A549 (cell line): ENCODE measurements at regions not wholly inside any gene's neighbourhood (a gene's known extent, or its start where the extent isn't known, plus 50 kb on each side); places are given as distances from the start of the nearest gene placed in this dataset.

Experiments used
- ATAC-seq, 2 experiments: fragments of 200-7000 bp in 1 of 2; fragments of >200 bp in 1 of 2; cut with Nextera tagmentation in 1 of 2; cut with Tn5 transposase in 1 of 2; 3 replicates each; pipeline versions ENCODE4 v1.8.0 to v1.9.1; 2018 to 2020; ENCODE audit warnings: mild to moderate bottlenecking in 1 of 2, moderate library complexity in 1 of 2
- CTCF ChIA-PET: fragments of 300-600 bp; sonication (Branson Sonifier 250); formaldehyde crosslinking; extraction: SDS; loops from one replicate; lab custom pipeline; 2021; ENCODE audit warnings: antibody characterized with exemption, inconsistent platforms; lab: Yijun Ruan, JAX
- POLR2A ChIA-PET: fragments of 350-600 bp; formaldehyde crosslinking; extraction: SDS; loops from one replicate; lab custom pipeline; 2021; ENCODE audit warnings: antibody characterized with exemption, inconsistent platforms; lab: Yijun Ruan, JAX
- DNase-seq, 2 experiments: peaks; one replicate each; pipeline versions ENCODE4 v3.0.0 to v3.0.0-alpha.2; 2011 to 2016; ENCODE audit warnings: low read depth in 1 of 2, low spot score in 1 of 2
- FAIRE-seq: peaks from 2 replicates; lab custom pipeline; 2011; peaks lifted over from hg19 to GRCh38; lab: Jason Lieb, UNC
- H3K27ac ChIP-seq, 2 experiments: fragments of >200 bp; sonication (Bioruptor Twin); formaldehyde crosslinking; 3 replicates each; pipeline ENCODE4 v1.5.1; 2016 to 2017
- H3K4me1 ChIP-seq: fragments of >200 bp; sonication (Bioruptor Twin); formaldehyde crosslinking; 3 replicates; pipeline ENCODE4 v1.6.1; 2016
- H3K4me2 ChIP-seq: fragments of >200 bp; sonication (Bioruptor Twin); formaldehyde crosslinking; 3 replicates; pipeline ENCODE4 v1.6.1; 2016
- H3K4me3 ChIP-seq: fragments of >200 bp; sonication (Bioruptor Twin); formaldehyde crosslinking; 3 replicates; pipeline ENCODE4 v1.5.1; 2016
- H3K9me3 ChIP-seq: fragments of >200 bp; sonication (Bioruptor Twin); formaldehyde crosslinking; 3 replicates; pipeline ENCODE4 v1.6.1; 2016
- CBX8 ChIP-seq: fragments of 200-600 bp; sonication (generic); IDR thresholded peaks from 2 replicates; pipeline ENCODE4 v1.6.1; 2016
- EHF ChIP-seq: fragments of 250-450 bp; sonication (Bioruptor Pico); IDR thresholded peaks from 2 replicates; pipeline ENCODE4 v1.5.0; 2020; ENCODE audit warnings: mild to moderate bottlenecking
- ELK1 ChIP-seq: fragments of 150-350 bp; IDR thresholded peaks from 2 replicates; pipeline ENCODE4 v1.6.1; 2014; ENCODE audit warnings: low read depth, mild to moderate bottlenecking, low read length
- ESRRA ChIP-seq: fragments of 150-350 bp; IDR thresholded peaks from 2 replicates; pipeline ENCODE4 v1.6.1; 2014; ENCODE audit warnings: mild to moderate bottlenecking, low read length, borderline replicate concordance
- FOSB ChIP-seq: fragments of 250-450 bp; sonication (Bioruptor Pico); IDR thresholded peaks from 2 replicates; pipeline ENCODE4 v1.5.0; 2020; ENCODE audit warnings: mild to moderate bottlenecking, moderate library complexity
- HDAC2 ChIP-seq: fragments of 200-600 bp; sonication (generic); IDR thresholded peaks from 2 replicates; pipeline ENCODE4 v1.6.1; 2016
- HEYL ChIP-seq: fragments of 250-450 bp; sonication (Bioruptor Pico); IDR thresholded peaks from 2 replicates; pipeline ENCODE4 v1.8.0; 2021; ENCODE audit warnings: mild to moderate bottlenecking, moderate library complexity
- HMGXB4 ChIP-seq: fragments of 250-450 bp; sonication (Bioruptor Pico); IDR thresholded peaks from 2 replicates; pipeline ENCODE4 v1.5.0; 2021; ENCODE audit warnings: mild to moderate bottlenecking, moderate library complexity, borderline replicate concordance
- KDM1A ChIP-seq: fragments of 200-600 bp; sonication (generic); IDR thresholded peaks from 2 replicates; pipeline ENCODE4 v1.6.1; 2016; ENCODE audit warnings: low read depth, mild to moderate bottlenecking
- MYC ChIP-seq: IDR thresholded peaks from 2 replicates; pipeline ENCODE4 v1.6.1; 2012; ENCODE audit warnings: mild to moderate bottlenecking, inconsistent platforms, low read length, improper control_type of control experiment, borderline replicate concordance
- NFE2L2 ChIP-seq: fragments of 150-350 bp; conservative IDR thresholded peaks from 2 replicates; pipeline ENCODE4 v1.6.1; 2014; ENCODE audit warnings: low read length
- NPAS2 ChIP-seq: fragments of 250-450 bp; sonication (Bioruptor Pico); IDR thresholded peaks from 2 replicates; pipeline ENCODE4 v1.8.0; 2022; ENCODE audit warnings: mild to moderate bottlenecking, moderate library complexity, borderline replicate concordance
- NR3C1 ChIP-seq: fragments of >200 bp; sonication (Bioruptor Twin); formaldehyde crosslinking; IDR thresholded peaks from 3 replicates; pipeline ENCODE4 v1.6.1; 2017
- PBX3 ChIP-seq: IDR thresholded peaks from 2 replicates; pipeline ENCODE4 v1.6.1; 2012
- PHF8 ChIP-seq: fragments of 200-600 bp; sonication (generic); IDR thresholded peaks from 2 replicates; pipeline ENCODE4 v1.6.1; 2016; ENCODE audit warnings: low read depth, mild to moderate bottlenecking, antibody characterized with exemption, moderate library complexity, borderline replicate concordance
- POLR2AphosphoS2 ChIP-seq: conservative IDR thresholded peaks from 2 replicates; pipeline ENCODE4 v1.6.1; 2012; ENCODE audit warnings: low read length, improper control_type of control experiment, inconsistent platforms
- RARB ChIP-seq: fragments of 250-450 bp; sonication (Bioruptor Pico); IDR thresholded peaks from 2 replicates; pipeline ENCODE4 v1.8.0; 2021; ENCODE audit warnings: mild to moderate bottlenecking, moderate library complexity
- RCOR1 ChIP-seq: fragments of 150-350 bp; IDR thresholded peaks from 2 replicates; pipeline ENCODE4 v1.6.1; 2014; ENCODE audit warnings: antibody characterized with exemption, low read length, low read depth
- RFX5 ChIP-seq: fragments of 450-650 bp; IDR thresholded peaks from 2 replicates; pipeline ENCODE4 v1.7.1; 2014; ENCODE audit warnings: antibody characterized with exemption, mild to moderate bottlenecking, moderate library complexity
- SMC3 ChIP-seq: fragments of >200 bp; sonication (Bioruptor Twin); formaldehyde crosslinking; IDR thresholded peaks from 3 replicates; pipeline ENCODE4 v1.6.1; 2018; ENCODE audit warnings: inconsistent platforms
- USF2 ChIP-seq: fragments of 450-650 bp; IDR thresholded peaks from 2 replicates; pipeline ENCODE4 v1.6.1; 2014; ENCODE audit warnings: antibody characterized with exemption
- ZNF302 ChIP-seq: fragments of 250-450 bp; sonication (Bioruptor Pico); IDR thresholded peaks from 2 replicates; pipeline ENCODE4 v1.9.0; 2021; ENCODE audit warnings: inconsistent platforms, mild to moderate bottlenecking, moderate library complexity
- WGBS: methylation state at CpG from one replicate; pipeline ENCODE4 v1.1.6; 2017; ENCODE audit errors: missing lambda C conversion rate; 5-methylcytosine and 5-hydroxymethylcytosine counted together
- TF ChIP-seq, protein P1 (sequence below): fragments of >200 bp; sonication (Bioruptor Twin); formaldehyde crosslinking; IDR thresholded peaks from 2 replicates; pipeline ENCODE4 v1.6.1; 2016
- TF ChIP-seq, protein P2 (sequence below): fragments of >200 bp; sonication (Bioruptor Twin); formaldehyde crosslinking; IDR thresholded peaks from 3 replicates; pipeline ENCODE4 v1.5.1; 2016

DNA sequence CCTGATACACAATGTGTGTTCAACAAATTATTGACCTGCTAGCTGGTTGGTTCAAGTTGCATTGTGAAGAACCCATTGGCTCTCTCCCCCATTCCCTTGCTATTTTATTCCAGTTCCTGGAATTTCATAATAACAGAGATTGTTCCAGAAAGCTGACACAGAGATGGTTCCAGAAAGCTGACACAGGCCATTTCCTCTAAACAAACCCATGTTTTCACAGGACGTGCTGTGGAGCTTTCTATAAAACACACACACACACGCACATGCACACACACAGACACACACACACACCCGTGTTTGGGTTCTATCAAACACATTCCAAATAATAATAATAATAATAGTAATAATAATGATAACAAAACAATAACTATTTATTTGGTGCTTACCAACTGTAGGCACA lies 259.1 kb downstream of the CLIC5 start:
- 31% methylated on average over 3 of the region's 3 CpGs for WGBS
- CTCF ChIA-PET, result no interaction called here
- ATAC-seq, result no peak

DNA sequence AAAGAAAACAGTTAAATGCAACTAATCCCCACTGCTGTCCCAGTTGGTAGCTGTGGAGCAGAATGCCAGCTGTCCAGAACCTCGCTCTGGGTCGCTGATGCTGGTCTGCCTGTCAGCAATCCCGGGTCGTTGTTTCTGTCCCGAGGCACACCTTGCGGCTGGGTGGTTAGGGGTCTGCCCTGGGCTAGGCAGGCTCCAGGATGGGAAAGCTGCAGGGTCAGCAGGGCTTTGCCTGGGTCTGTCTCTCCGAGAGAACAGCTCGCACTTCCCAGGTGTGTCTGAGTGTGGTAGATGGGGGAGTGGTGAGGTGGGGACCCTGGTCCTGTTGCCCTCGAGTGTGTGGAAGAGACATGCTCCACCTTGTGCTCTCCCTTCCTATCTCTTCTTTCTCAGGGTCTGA lies 261.2 kb downstream of the CLIC5 start:
- DNase-seq (no peak), FAIRE-seq (no peak), ATAC-seq (no peak)
- ChIA-PET POLR2A (no interaction called here), CTCF (no interaction called here)
- H3K27ac ChIP-seq, result no peak overlapping the region
- H3K4me3 ChIP-seq, result no peak overlapping the region
- 8% methylated on average over 2 of the region's 9 CpGs for WGBS
- TF ChIP-seq PHF8 (no peak), POLR2AphosphoS2 (no peak), CBX8 (no peak), KDM1A (no peak), RARB (no peak), ELK1 (no peak), NR3C1 (no peak), ESRRA (no peak), RCOR1 (no peak), NFE2L2 (no peak), RFX5 (no peak), HMGXB4 (CRISPR knock-in tag) (no peak), SMC3 (no peak), FOSB (CRISPR knock-in tag) (no peak), HDAC2 (no peak)
- TF ChIP-seq, protein P1, sequence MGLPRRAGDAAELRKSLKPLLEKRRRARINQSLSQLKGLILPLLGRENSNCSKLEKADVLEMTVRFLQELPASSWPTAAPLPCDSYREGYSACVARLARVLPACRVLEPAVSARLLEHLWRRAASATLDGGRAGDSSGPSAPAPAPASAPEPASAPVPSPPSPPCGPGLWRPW, result no peak
- no peaks in the 10 kb centered on the region for H3K4me1 ChIP-seq
- no peak overlapping the region for H3K4me2 ChIP-seq
- H3K9me3 ChIP-seq, result no peaks in the 10 kb centered on the region

More for the DNA sequence above, 259.1 kb downstream of the CLIC5 start:
- H3K9me3 ChIP-seq, result no peaks in the 10 kb centered on the region
- FAIRE-seq, result no peak
- H3K4me1 ChIP-seq, result no peaks in the 10 kb centered on the region
- POLR2A ChIA-PET, result no interaction called here
- no peak for DNase-seq
- H3K4me3 ChIP-seq, result no peak overlapping the region
- no peak overlapping the region for H3K4me2 ChIP-seq
- TF ChIP-seq PBX3 (no peak), FOSB (CRISPR knock-in tag) (no peak), EHF (CRISPR knock-in tag) (no peak), POLR2AphosphoS2 (no peak), HEYL (CRISPR knock-in tag) (no peak), MYC (no peak), ZNF302 (no peak), RCOR1 (no peak), USF2 (no peak), NPAS2 (no peak)
- TF ChIP-seq, protein P2, sequence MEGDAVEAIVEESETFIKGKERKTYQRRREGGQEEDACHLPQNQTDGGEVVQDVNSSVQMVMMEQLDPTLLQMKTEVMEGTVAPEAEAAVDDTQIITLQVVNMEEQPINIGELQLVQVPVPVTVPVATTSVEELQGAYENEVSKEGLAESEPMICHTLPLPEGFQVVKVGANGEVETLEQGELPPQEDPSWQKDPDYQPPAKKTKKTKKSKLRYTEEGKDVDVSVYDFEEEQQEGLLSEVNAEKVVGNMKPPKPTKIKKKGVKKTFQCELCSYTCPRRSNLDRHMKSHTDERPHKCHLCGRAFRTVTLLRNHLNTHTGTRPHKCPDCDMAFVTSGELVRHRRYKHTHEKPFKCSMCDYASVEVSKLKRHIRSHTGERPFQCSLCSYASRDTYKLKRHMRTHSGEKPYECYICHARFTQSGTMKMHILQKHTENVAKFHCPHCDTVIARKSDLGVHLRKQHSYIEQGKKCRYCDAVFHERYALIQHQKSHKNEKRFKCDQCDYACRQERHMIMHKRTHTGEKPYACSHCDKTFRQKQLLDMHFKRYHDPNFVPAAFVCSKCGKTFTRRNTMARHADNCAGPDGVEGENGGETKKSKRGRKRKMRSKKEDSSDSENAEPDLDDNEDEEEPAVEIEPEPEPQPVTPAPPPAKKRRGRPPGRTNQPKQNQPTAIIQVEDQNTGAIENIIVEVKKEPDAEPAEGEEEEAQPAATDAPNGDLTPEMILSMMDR, result no peak
- TF ChIP-seq, all 56 proteins: peak for 0
- H3K27ac ChIP-seq, result no peak overlapping the region
